Peyer's patch (tissue), 4 donors: ENCODE measurements at regions not wholly inside any gene's neighbourhood (a gene's known extent, or its start where the extent isn't known, plus 50 kb on each side); places are given as distances from the start of the nearest gene placed in this dataset.

Source experiments
- POLR2A ChIP-seq, 2 donors: fragments of 450-650 bp; IDR thresholded peaks; one replicate each; pipeline ENCODE4 v1.5.1; 2017; ENCODE audit warnings: antibody characterized with exemption in 2 of 2, mild to moderate bottlenecking in 2 of 2, moderate library complexity in 2 of 2
- TF ChIP-seq, protein P1 (sequence below), 6 experiments: fragments of 450-650 bp in 4 of 6; fragments of 200-600 bp in 2 of 6; sonication (generic) in 1 of 6; IDR thresholded peaks; one replicate each; pipeline ENCODE4 v1.5.1; 2017 to 2019; ENCODE audit warnings: antibody characterized with exemption in 6 of 6, mild to moderate bottlenecking in 3 of 6, moderate library complexity in 1 of 6

- TF ChIP-seq POLR2A (IDR thresholded peaks at IDR 0.05), result no peak
- TF ChIP-seq, protein P1, sequence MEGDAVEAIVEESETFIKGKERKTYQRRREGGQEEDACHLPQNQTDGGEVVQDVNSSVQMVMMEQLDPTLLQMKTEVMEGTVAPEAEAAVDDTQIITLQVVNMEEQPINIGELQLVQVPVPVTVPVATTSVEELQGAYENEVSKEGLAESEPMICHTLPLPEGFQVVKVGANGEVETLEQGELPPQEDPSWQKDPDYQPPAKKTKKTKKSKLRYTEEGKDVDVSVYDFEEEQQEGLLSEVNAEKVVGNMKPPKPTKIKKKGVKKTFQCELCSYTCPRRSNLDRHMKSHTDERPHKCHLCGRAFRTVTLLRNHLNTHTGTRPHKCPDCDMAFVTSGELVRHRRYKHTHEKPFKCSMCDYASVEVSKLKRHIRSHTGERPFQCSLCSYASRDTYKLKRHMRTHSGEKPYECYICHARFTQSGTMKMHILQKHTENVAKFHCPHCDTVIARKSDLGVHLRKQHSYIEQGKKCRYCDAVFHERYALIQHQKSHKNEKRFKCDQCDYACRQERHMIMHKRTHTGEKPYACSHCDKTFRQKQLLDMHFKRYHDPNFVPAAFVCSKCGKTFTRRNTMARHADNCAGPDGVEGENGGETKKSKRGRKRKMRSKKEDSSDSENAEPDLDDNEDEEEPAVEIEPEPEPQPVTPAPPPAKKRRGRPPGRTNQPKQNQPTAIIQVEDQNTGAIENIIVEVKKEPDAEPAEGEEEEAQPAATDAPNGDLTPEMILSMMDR (IDR thresholded peaks at IDR 0.05), result no peak
These were observed 221.7 kb downstream of the KLF6 start for GRCh38 chr10:3563298-3563697.
